GM12878 (cell line): ENCODE measurements at regions not wholly inside any gene's neighbourhood (a gene's known extent, or its start where the extent isn't known, plus 50 kb on each side); places are given as distances from the start of the nearest gene placed in this dataset.

Experiments used
- ATF7 ChIP-seq: fragments of 450-650 bp; IDR thresholded peaks from 2 replicates; pipeline ENCODE4 v1.6.1; 2016; ENCODE audit warnings: low read depth, mild to moderate bottlenecking
- BHLHE40 ChIP-seq, 2 experiments: fragments of 450-650 bp in 1 of 2; IDR thresholded peaks; 2 replicates each; pipeline ENCODE4 v1.6.1; 2011 to 2017; ENCODE audit warnings: low read depth in 2 of 2, borderline replicate concordance in 1 of 2, improper control_type of control experiment in 1 of 2, low read length in 1 of 2, mild to moderate bottlenecking in 1 of 2
- BMI1 ChIP-seq: fragments of 450-650 bp; IDR thresholded peaks from 2 replicates; pipeline ENCODE4 v1.6.1; 2016; ENCODE audit warnings: mild to moderate bottlenecking, moderate library complexity, borderline replicate concordance
- CEBPB ChIP-seq, 2 experiments: fragments of 150-350 bp in 1 of 2; IDR thresholded peaks; 2 replicates each; pipeline ENCODE4 v1.6.1; 2012 to 2014; ENCODE audit warnings: low read depth in 2 of 2, low read length in 2 of 2, borderline replicate concordance in 1 of 2, inconsistent platforms in 1 of 2
- CUX1 ChIP-seq: IDR thresholded peaks from 2 replicates; pipeline ENCODE4 v1.6.1; 2012; ENCODE audit warnings: improper control_type of control experiment, low read depth, low read length; ENCODE audit not compliant: insufficient replicate concordance
- IKZF2 ChIP-seq, 2 experiments: fragments of 450-650 bp; IDR thresholded peaks; 2 replicates each; pipeline ENCODE4 v1.6.1; 2017; ENCODE audit warnings: mild to moderate bottlenecking in 2 of 2, moderate library complexity in 2 of 2
- KLF5 ChIP-seq: fragments of 450-650 bp; IDR thresholded peaks from 2 replicates; pipeline ENCODE4 v1.6.1; 2014; ENCODE audit warnings: mild to moderate bottlenecking; ENCODE audit not compliant: partially characterized antibody
- MEF2B ChIP-seq: fragments of 450-650 bp; IDR thresholded peaks from 2 replicates; pipeline ENCODE4 v1.6.1; 2018; ENCODE audit warnings: mild to moderate bottlenecking, moderate library complexity; ENCODE audit not compliant: partially characterized antibody, poor library complexity, severe bottlenecking
- MXI1 ChIP-seq: fragments of 150-350 bp; IDR thresholded peaks from 2 replicates; pipeline ENCODE4 v1.6.1; 2011; ENCODE audit warnings: low read depth, mild to moderate bottlenecking, inconsistent platforms, low read length, improper control_type of control experiment
- NFIC ChIP-seq: IDR thresholded peaks from 2 replicates; pipeline ENCODE4 v1.6.1; 2012; ENCODE audit warnings: low read depth, mild to moderate bottlenecking, inconsistent platforms, low read length, moderate library complexity
- NR2F1 ChIP-seq: fragments of 450-650 bp; conservative IDR thresholded peaks from 2 replicates; pipeline ENCODE4 v1.6.1; 2017; ENCODE audit warnings: mild to moderate bottlenecking
- POU2F2 ChIP-seq: IDR thresholded peaks from 3 replicates; pipeline ENCODE4 v1.6.1; 2011; ENCODE audit warnings: low read depth, mild to moderate bottlenecking, low read length, borderline replicate concordance
- RBBP5 ChIP-seq: fragments of 200-600 bp; sonication (generic); conservative IDR thresholded peaks from 2 replicates; pipeline ENCODE4 v1.6.1; 2016
- SIN3A ChIP-seq: IDR thresholded peaks from 2 replicates; pipeline ENCODE4 v1.6.1; 2012; ENCODE audit warnings: low read depth, low read length, improper control_type of control experiment
- SP1 ChIP-seq: IDR thresholded peaks from one replicate; pipeline ENCODE4 v1.6.1; 2011; ENCODE audit warnings: low read depth, low read length
- SREBF2 ChIP-seq: IDR thresholded peaks from 2 replicates; pipeline ENCODE4 v1.6.1; 2012; ENCODE audit warnings: mild to moderate bottlenecking, low read length
- SRF ChIP-seq, 2 experiments: IDR thresholded peaks; 2 replicates each; pipeline ENCODE4 v1.6.1; 2011; ENCODE audit warnings: low read depth in 2 of 2, low read length in 2 of 2, mild to moderate bottlenecking in 1 of 2, moderate library complexity in 1 of 2
- TAF1 ChIP-seq: IDR thresholded peaks from 2 replicates; pipeline ENCODE4 v1.6.1; 2011; ENCODE audit warnings: mild to moderate bottlenecking, low read depth, low read length, borderline replicate concordance
- TF ChIP-seq, protein P1 (sequence below): fragments of 450-650 bp; IDR thresholded peaks from 2 replicates; pipeline ENCODE4 v1.6.1; 2017; ENCODE audit warnings: mild to moderate bottlenecking, moderate library complexity

GRCh38 chr13:71290963-71291841, 575.8 kb downstream of the DACH1 start (continued):
- TF ChIP-seq, protein P1, sequence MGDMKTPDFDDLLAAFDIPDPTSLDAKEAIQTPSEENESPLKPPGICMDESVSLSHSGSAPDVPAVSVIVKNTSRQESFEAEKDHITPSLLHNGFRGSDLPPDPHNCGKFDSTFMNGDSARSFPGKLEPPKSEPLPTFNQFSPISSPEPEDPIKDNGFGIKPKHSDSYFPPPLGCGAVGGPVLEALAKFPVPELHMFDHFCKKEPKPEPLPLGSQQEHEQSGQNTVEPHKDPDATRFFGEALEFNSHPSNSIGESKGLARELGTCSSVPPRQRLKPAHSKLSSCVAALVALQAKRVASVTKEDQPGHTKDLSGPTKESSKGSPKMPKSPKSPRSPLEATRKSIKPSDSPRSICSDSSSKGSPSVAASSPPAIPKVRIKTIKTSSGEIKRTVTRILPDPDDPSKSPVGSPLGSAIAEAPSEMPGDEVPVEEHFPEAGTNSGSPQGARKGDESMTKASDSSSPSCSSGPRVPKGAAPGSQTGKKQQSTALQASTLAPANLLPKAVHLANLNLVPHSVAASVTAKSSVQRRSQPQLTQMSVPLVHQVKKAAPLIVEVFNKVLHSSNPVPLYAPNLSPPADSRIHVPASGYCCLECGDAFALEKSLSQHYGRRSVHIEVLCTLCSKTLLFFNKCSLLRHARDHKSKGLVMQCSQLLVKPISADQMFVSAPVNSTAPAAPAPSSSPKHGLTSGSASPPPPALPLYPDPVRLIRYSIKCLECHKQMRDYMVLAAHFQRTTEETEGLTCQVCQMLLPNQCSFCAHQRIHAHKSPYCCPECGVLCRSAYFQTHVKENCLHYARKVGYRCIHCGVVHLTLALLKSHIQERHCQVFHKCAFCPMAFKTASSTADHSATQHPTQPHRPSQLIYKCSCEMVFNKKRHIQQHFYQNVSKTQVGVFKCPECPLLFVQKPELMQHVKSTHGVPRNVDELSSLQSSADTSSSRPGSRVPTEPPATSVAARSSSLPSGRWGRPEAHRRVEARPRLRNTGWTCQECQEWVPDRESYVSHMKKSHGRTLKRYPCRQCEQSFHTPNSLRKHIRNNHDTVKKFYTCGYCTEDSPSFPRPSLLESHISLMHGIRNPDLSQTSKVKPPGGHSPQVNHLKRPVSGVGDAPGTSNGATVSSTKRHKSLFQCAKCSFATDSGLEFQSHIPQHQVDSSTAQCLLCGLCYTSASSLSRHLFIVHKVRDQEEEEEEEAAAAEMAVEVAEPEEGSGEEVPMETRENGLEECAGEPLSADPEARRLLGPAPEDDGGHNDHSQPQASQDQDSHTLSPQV: no peak
- no peak for TF ChIP-seq KLF5
- TF ChIP-seq SIN3A: no peak
- no peak for TF ChIP-seq MXI1
- no peak for TF ChIP-seq CEBPB (IDR thresholded peaks at IDR 0.05; ENCODE audit: borderline replicate concordance in 1 of 2, low read depth in 2 of 2, low read length in 2 of 2)
- no peak for TF ChIP-seq RBBP5
- no peak for TF ChIP-seq BHLHE40 (IDR thresholded peaks at IDR 0.05; ENCODE audit: borderline replicate concordance in 1 of 2, low read depth in 2 of 2, low read length in 1 of 2)
- TF ChIP-seq BMI1: no peak
- no peak for TF ChIP-seq POU2F2
- no peak for TF ChIP-seq CUX1
- peak; percentile 88 for TF ChIP-seq MEF2B
- TF ChIP-seq SP1: peak; percentile 45
- 0 out of 2 replicates have a peak, but pooled peaks have one; percentile 18 for TF ChIP-seq NFIC
- TF ChIP-seq IKZF2 (IDR thresholded peaks at IDR 0.05): no peak; a peak in 1 of 4 replicates
- no peak for TF ChIP-seq SRF (IDR thresholded peaks at IDR 0.05; ENCODE audit: low read depth in 2 of 2, low read length in 2 of 2)
- peak; percentile 31; the same call in 1 of the 2 replicates for TF ChIP-seq ATF7
- peak; percentile 52 for TF ChIP-seq NR2F1
- no peak for TF ChIP-seq SREBF2
- no peak for TF ChIP-seq TAF1
